ENCODE measurements at regions not wholly inside any gene's neighbourhood (a gene's known extent, or its start where the extent isn't known, plus 50 kb on each side); places are given as distances from the start of the nearest gene placed in this dataset.

- intact Hi-C loops (cut with DNase I), result no loop called here
- DNase-seq, result no peak
These were observed 89.3 kb upstream of the TNC start for GRCh38 chr9:115207003-115207836.

- no peak for DNase-seq
- intact Hi-C loops (cut with DNase I), result no loop called here
These were observed 90.5 kb upstream of the TNC start for GRCh38 chr9:115208501-115208900.

- DNase-seq, result no peak
- intact Hi-C loops (cut with DNase I), result no loop called here
These were observed 91.8 kb upstream of the TNC start for GRCh38 chr9:115209601-115210306.

- no peak for DNase-seq
- intact Hi-C loops (cut with DNase I), result no loop called here
These were observed 92.7 kb upstream of the TNC start for GRCh38 chr9:115210699-115211098.

GRCh38 chr9:115211413-115212124, 93.6 kb upstream of the TNC start:
- DNase-seq, result no peak
- intact Hi-C loops (cut with DNase I), result no loop called here

- intact Hi-C loops (cut with DNase I), result no loop called here
- no peak for DNase-seq
These were observed 94.2 kb upstream of the TNC start for GRCh38 chr9:115212125-115212605.

- intact Hi-C loops (cut with DNase I), result no loop called here
- DNase-seq, result no peak
These were observed 94.9 kb upstream of the TNC start for GRCh38 chr9:115212832-115213231.

GRCh38 chr9:115213818-115214334, 95.9 kb upstream of the TNC start:
- no peak for DNase-seq
- intact Hi-C loops (cut with DNase I), result no loop called here

GRCh38 chr9:115216873-115217272, 98.9 kb upstream of the TNC start:
- intact Hi-C loops (cut with DNase I), result no loop called here

GRCh38 chr9:115220319-115221005, 102.5 kb upstream of the TNC start:
- DNase-seq, result peak in 5 of 42 donors; percentile 5 to 46 (median 15)
- intact Hi-C loops (cut with DNase I), result no loop called here

More at GRCh38 chr9:115216873-115217272, 98.9 kb upstream of the TNC start:
- no peak for DNase-seq

GRCh38 chr9:115223471-115223870, 105.5 kb upstream of the TNC start:
- no peak for DNase-seq
- intact Hi-C loops (cut with DNase I), result no loop called here

- peak in 41 of 42 donors; percentile 4 to 79 (median 50) for DNase-seq
- intact Hi-C loops (cut with DNase I), result no loop called here
These were observed 107.6 kb upstream of the TNC start for GRCh38 chr9:115225459-115226116.

GRCh38 chr9:115226152-115226551, 108.2 kb upstream of the TNC start:
- DNase-seq, result no peak
- intact Hi-C loops (cut with DNase I), result no loop called here

- no peak for DNase-seq
- intact Hi-C loops (cut with DNase I), result no loop called here
These were observed 111.5 kb upstream of the TNC start for GRCh38 chr9:115229496-115229895.

- intact Hi-C loops (cut with DNase I), result no loop called here
These were observed 113.1 kb upstream of the TNC start for GRCh38 chr9:115230924-115231515.

GRCh38 chr9:115232181-115232774, 114.3 kb upstream of the TNC start:
- DNase-seq, result no peak
- intact Hi-C loops (cut with DNase I), result no loop called here

More at GRCh38 chr9:115230924-115231515, 113.1 kb upstream of the TNC start:
- no peak for DNase-seq

- no peak for DNase-seq
- intact Hi-C loops (cut with DNase I), result no loop called here
These were observed 116.1 kb upstream of the TNC start for GRCh38 chr9:115234094-115234493.

- no peak for DNase-seq
- intact Hi-C loops (cut with DNase I), result no loop called here
These were observed 117.3 kb upstream of the TNC start for GRCh38 chr9:115235221-115235620.

Measured in head of caudate nucleus (tissue), 42 donors.